Panc1 (cell line): ENCODE measurements at regions not wholly inside any gene's neighbourhood (a gene's known extent, or its start where the extent isn't known, plus 50 kb on each side); places are given as distances from the start of the nearest gene placed in this dataset.
"Not testable (repeated sequence)": the region's sequence is repeated elsewhere in the genome, so short reads cannot be mapped to it uniquely, and the experiment has no call there.

Experiments used
- POLR2AphosphoS5 ChIP-seq: IDR thresholded peaks from 2 replicates; pipeline ENCODE4 v1.6.1; 2012; ENCODE audit warnings: mild to moderate bottlenecking, low read depth, low read length, moderate library complexity
- SIN3A ChIP-seq: IDR thresholded peaks from 2 replicates; pipeline ENCODE4 v1.6.1; 2012; ENCODE audit warnings: low read depth, mild to moderate bottlenecking, low read length, moderate library complexity, borderline replicate concordance; ENCODE audit not compliant: insufficient read depth
- TCF7L2 ChIP-seq: IDR thresholded peaks from 2 replicates; pipeline ENCODE4 v1.6.1; 2011; ENCODE audit warnings: mild to moderate bottlenecking, low read depth, low read length, inconsistent platforms
- TF ChIP-seq, protein P1 (sequence below): fragments of 450-650 bp; IDR thresholded peaks from 2 replicates; pipeline ENCODE4 v1.5.1; 2017; ENCODE audit warnings: mild to moderate bottlenecking
- TF ChIP-seq, protein P2 (sequence below), 2 experiments: IDR thresholded peaks; 2 replicates each; pipeline ENCODE4 v1.6.1; 2011 to 2012; ENCODE audit warnings: low read depth in 2 of 2, control low read depth in 1 of 2, low read length in 1 of 2, mild to moderate bottlenecking in 1 of 2, moderate library complexity in 1 of 2; ENCODE audit not compliant: insufficient read depth in 1 of 2

DNA sequence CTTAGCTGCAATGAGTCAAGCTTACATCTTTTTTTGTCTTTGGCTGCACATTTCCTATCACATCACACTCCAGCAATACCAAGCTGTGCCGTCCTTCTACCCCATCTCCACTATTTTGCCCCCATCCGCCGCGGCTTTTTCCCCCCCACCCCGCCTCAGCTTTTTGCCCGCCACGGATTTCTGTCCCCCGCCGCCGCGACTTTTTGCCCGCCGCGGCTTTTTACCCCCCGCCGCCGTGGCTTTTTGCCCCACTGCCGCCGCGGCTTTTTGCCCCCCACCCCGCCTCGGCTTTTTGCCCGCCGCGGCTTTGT lies 2785.4 kb downstream of the RPIA start:
- TF ChIP-seq, protein P1, sequence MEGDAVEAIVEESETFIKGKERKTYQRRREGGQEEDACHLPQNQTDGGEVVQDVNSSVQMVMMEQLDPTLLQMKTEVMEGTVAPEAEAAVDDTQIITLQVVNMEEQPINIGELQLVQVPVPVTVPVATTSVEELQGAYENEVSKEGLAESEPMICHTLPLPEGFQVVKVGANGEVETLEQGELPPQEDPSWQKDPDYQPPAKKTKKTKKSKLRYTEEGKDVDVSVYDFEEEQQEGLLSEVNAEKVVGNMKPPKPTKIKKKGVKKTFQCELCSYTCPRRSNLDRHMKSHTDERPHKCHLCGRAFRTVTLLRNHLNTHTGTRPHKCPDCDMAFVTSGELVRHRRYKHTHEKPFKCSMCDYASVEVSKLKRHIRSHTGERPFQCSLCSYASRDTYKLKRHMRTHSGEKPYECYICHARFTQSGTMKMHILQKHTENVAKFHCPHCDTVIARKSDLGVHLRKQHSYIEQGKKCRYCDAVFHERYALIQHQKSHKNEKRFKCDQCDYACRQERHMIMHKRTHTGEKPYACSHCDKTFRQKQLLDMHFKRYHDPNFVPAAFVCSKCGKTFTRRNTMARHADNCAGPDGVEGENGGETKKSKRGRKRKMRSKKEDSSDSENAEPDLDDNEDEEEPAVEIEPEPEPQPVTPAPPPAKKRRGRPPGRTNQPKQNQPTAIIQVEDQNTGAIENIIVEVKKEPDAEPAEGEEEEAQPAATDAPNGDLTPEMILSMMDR, result not testable (repeated sequence)
- TF ChIP-seq SIN3A, POLR2AphosphoS5, TCF7L2: not testable (repeated sequence)
- TF ChIP-seq, protein P2, sequence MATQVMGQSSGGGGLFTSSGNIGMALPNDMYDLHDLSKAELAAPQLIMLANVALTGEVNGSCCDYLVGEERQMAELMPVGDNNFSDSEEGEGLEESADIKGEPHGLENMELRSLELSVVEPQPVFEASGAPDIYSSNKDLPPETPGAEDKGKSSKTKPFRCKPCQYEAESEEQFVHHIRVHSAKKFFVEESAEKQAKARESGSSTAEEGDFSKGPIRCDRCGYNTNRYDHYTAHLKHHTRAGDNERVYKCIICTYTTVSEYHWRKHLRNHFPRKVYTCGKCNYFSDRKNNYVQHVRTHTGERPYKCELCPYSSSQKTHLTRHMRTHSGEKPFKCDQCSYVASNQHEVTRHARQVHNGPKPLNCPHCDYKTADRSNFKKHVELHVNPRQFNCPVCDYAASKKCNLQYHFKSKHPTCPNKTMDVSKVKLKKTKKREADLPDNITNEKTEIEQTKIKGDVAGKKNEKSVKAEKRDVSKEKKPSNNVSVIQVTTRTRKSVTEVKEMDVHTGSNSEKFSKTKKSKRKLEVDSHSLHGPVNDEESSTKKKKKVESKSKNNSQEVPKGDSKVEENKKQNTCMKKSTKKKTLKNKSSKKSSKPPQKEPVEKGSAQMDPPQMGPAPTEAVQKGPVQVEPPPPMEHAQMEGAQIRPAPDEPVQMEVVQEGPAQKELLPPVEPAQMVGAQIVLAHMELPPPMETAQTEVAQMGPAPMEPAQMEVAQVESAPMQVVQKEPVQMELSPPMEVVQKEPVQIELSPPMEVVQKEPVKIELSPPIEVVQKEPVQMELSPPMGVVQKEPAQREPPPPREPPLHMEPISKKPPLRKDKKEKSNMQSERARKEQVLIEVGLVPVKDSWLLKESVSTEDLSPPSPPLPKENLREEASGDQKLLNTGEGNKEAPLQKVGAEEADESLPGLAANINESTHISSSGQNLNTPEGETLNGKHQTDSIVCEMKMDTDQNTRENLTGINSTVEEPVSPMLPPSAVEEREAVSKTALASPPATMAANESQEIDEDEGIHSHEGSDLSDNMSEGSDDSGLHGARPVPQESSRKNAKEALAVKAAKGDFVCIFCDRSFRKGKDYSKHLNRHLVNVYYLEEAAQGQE (IDR thresholded peaks at IDR 0.05; ENCODE audit: insufficient read depth in 1 of 2, low read depth in 2 of 2, low read length in 1 of 2), result not testable (repeated sequence)
